AG04450 (cell line): ENCODE measurements at regions not wholly inside any gene's neighbourhood (a gene's known extent, or its start where the extent isn't known, plus 50 kb on each side); places are given as distances from the start of the nearest gene placed in this dataset.

Experiments used
- CTCF ChIA-PET: fragments of 300-600, 350-600 bp; formaldehyde crosslinking; extraction: SDS; loops from one replicate; lab custom pipeline; 2022; ENCODE audit warnings: antibody characterized with exemption, inconsistent platforms; lab: Charles Lee
- POLR2A ChIA-PET: fragments of 350-600 bp; formaldehyde crosslinking; extraction: SDS; loops from one replicate; lab custom pipeline; 2021; ENCODE audit warnings: antibody characterized with exemption, inconsistent platforms; lab: Yijun Ruan, JAX
- DNase-seq: peaks from one replicate; pipeline ENCODE4 v3.0.0-alpha.2; 2011; ENCODE audit warnings: low read depth, low spot score
- H3K27ac ChIP-seq: one replicate; pipeline ENCODE4 v1.5.1; 2012; ENCODE audit warnings: low read depth, low read length, control low read depth
- H3K27me3 ChIP-seq: one replicate; pipeline ENCODE4 v1.6.0; 2012; ENCODE audit warnings: low read length; ENCODE audit not compliant: control insufficient read depth, insufficient read depth
- H3K4me3 ChIP-seq: 2 replicates; pipeline ENCODE4 v1.5.1; 2011; ENCODE audit warnings: mild to moderate bottlenecking, low read depth, low read length, control low read depth
- H3K9me3 ChIP-seq: 2 replicates; pipeline ENCODE4 v1.5.1; 2012; ENCODE audit warnings: low read length; ENCODE audit not compliant: control insufficient read depth, insufficient read depth
- CTCF ChIP-seq: IDR thresholded peaks from 2 replicates; pipeline ENCODE4 v1.5.1; 2011; ENCODE audit warnings: low read depth, low read length, control low read depth, inconsistent platforms

DNA sequence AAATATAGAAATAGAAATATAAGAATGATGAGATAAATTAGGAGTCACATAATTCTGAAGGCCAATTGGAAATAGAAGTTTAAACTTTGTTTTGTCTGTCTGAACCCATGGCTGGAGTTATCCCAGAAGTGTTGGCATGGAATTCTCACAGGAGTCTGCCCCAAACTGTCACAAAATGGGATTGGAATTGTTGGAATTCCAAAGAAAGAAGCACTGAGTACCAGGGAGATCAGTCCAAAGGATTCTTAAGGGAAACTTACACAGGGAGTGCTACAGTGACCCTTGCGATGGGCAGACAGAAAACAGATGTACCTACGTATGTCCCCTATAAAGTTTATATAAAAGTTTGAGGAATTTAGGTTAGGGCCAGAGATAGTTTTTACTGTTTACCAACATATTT, 1607.7 kb downstream of the ARAP2 start:
- TF ChIP-seq CTCF, result no peak
- H3K4me3 ChIP-seq, result no peak overlapping the region
- no peaks in the 10 kb centered on the region for H3K27me3 ChIP-seq
- POLR2A ChIA-PET, result no interaction called here
- DNase-seq, result no peak
- CTCF ChIA-PET, result no interaction called here
- H3K27ac ChIP-seq, result no peak overlapping the region
- H3K9me3 ChIP-seq, result peaks cover 14% of the 10 kb centered on the region

DNA sequence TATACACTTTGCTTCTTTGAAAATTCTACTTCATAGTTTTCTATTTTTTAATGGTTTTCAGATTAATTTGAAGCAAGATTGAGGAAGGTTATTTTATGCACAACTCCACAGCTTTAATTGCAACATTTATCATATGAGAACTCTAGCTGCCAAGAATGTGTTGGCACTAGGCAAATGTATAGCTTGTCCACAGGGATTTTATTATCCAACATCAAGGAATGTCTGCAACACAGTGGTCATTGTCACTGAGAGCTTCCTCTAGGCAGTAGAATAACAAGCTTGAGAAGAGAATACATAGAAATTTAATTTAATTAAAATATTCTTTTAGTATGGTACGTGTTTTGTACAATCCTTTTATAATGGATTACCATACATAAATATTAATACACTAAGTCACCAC, 1600.8 kb downstream of the ARAP2 start:
- TF ChIP-seq CTCF, result no peak
- POLR2A ChIA-PET, result no interaction called here
- CTCF ChIA-PET, result no interaction called here

DNA sequence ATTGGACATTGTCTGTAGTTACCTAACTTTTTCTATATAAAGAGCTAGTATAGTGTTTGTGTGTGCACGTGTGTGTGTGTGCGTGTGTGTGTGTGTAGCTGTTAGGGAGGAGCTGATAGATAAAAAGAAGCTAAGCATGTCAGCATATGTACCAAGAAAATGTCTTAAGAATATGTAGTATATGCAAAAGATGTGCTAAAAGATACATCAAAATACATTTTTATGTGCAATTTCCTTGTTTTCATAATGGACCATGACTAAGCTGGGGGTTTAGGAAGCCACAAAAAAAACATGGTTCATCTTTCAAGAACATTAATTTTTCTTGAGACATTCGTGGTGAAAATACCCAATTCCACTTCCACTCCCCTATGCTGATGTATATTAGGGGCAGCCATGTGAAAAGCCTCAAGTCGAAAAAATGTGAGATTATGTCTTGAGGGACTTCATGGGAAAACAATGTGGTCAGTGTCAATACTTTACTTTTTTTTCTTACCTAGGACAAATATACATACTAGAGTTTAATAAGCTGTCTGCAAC, 1599.7 kb downstream of the ARAP2 start:
- no peak overlapping the region for H3K27ac ChIP-seq
- DNase-seq, result no peak
- no peak for TF ChIP-seq CTCF
- POLR2A ChIA-PET, result no interaction called here
- no peak overlapping the region for H3K4me3 ChIP-seq
- peaks cover 5% of the 10 kb centered on the region; the same call in 1 of the 2 replicates for H3K9me3 ChIP-seq
- CTCF ChIA-PET, result no interaction called here
- H3K27me3 ChIP-seq, result no peaks in the 10 kb centered on the region

More for the DNA sequence above, 1600.8 kb downstream of the ARAP2 start:
- peaks cover 14% of the 10 kb centered on the region for H3K9me3 ChIP-seq
- no peak overlapping the region for H3K27ac ChIP-seq
- no peak for DNase-seq
- no peaks in the 10 kb centered on the region for H3K27me3 ChIP-seq
- H3K4me3 ChIP-seq, result no peak overlapping the region

DNA sequence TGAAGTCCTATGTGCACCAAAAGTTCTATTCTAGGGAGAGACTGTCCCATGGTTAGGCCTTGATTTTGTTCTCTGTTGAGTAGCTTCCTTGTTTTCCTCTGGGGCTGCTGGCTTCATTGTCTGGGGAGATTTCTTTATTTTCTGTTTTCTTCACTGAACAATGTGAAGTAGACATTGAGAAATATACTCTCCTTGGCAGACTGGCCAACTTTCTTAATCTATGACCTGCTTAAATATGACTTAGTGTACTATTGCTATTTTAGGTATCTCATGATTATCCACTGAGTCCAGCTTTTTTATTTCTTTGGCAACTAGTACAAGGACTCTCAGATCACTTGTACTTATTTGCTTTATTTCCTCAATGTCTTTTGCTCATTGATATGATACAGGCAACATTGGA, 1594.6 kb downstream of the ARAP2 start:
- POLR2A ChIA-PET, result no interaction called here
- no peak for DNase-seq
- no peaks in the 10 kb centered on the region for H3K27me3 ChIP-seq
- peaks cover 3% of the 10 kb centered on the region; the same call in 1 of the 2 replicates for H3K9me3 ChIP-seq
- H3K27ac ChIP-seq, result no peak overlapping the region
- no peak for TF ChIP-seq CTCF
- no peak overlapping the region for H3K4me3 ChIP-seq
- CTCF ChIA-PET, result no interaction called here

DNA sequence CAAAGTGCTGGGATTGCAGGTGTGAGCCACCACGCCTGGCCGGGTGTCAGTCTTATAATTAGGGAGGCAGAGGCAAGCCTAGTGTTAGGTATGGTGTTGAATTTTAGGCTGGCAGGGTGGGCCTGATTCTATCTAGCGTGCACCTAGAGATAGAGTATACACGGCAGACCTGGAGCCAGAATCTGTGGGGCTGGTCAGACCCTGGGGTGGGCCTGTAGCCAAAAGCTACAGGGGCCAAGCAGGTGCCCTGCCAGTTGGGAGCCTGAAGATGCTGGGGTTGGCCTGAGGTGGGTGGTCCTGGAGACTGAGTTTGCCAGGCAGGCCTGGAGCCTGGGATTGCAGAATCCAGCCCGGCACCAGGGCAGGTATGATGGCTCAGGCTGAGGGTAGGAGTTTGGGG, 1580.3 kb downstream of the ARAP2 start:
- DNase-seq, result no peak
- H3K27ac ChIP-seq, result no peak overlapping the region
- no peak for TF ChIP-seq CTCF
- CTCF ChIA-PET, result no interaction called here
- H3K4me3 ChIP-seq, result no peak overlapping the region
- H3K27me3 ChIP-seq, result no peaks in the 10 kb centered on the region
- POLR2A ChIA-PET, result no interaction called here
- H3K9me3 ChIP-seq, result peaks cover 17% of the 10 kb centered on the region
